Smooth muscle cell (in vitro differentiated cells): ENCODE measurements at regions not wholly inside any gene's neighbourhood (a gene's known extent, or its start where the extent isn't known, plus 50 kb on each side); places are given as distances from the start of the nearest gene placed in this dataset.

ENCODE experiments used
- DNase-seq: peaks from one replicate; lab custom pipeline; 2025; ENCODE audit not compliant: unreplicated experiment; lab: John Stamatoyannopoulos, UW
- H2AFZ ChIP-seq: fragments of 200-600 bp; sonication (generic); 2 replicates; pipeline ENCODE4 v1.6.0; 2016; ENCODE audit warnings: antibody characterized with exemption, low read depth, mild to moderate bottlenecking
- H3F3A ChIP-seq: fragments of 200-600 bp; sonication (generic); 2 replicates; pipeline ENCODE4 v1.6.0; 2017; ENCODE audit warnings: antibody characterized with exemption, low read depth
- H3K27ac ChIP-seq: fragments of 200-600 bp; sonication (generic); 2 replicates; pipeline ENCODE4 v1.5.1; 2016; ENCODE audit warnings: low read depth, mild to moderate bottlenecking
- H3K27me3 ChIP-seq: fragments of 200-600 bp; sonication (generic); 2 replicates; pipeline ENCODE4 v1.6.1; 2016; ENCODE audit warnings: low read depth, mild to moderate bottlenecking
- H3K36me3 ChIP-seq: fragments of 200-600 bp; sonication (generic); 2 replicates; pipeline ENCODE4 v1.5.1; 2016; ENCODE audit warnings: low read depth
- H3K4me1 ChIP-seq: fragments of 200-600 bp; sonication (generic); 2 replicates; pipeline ENCODE4 v1.5.1; 2016; ENCODE audit warnings: low read depth
- H3K4me2 ChIP-seq: fragments of 200-600 bp; sonication (generic); 2 replicates; pipeline ENCODE4 v1.6.0; 2016; ENCODE audit warnings: mild to moderate bottlenecking
- H3K4me3 ChIP-seq: fragments of 200-600 bp; sonication (generic); 2 replicates; pipeline ENCODE4 v1.5.1; 2016; ENCODE audit warnings: mild to moderate bottlenecking
- H3K79me2 ChIP-seq: fragments of 200-600 bp; sonication (generic); 2 replicates; pipeline ENCODE4 v1.6.0; 2016; ENCODE audit warnings: low read depth, mild to moderate bottlenecking
- H3K9ac ChIP-seq: fragments of 200-600 bp; sonication (generic); 2 replicates; pipeline ENCODE4 v1.6.0; 2016; ENCODE audit warnings: low read depth
- H3K9me3 ChIP-seq: fragments of 200-600 bp; sonication (generic); replicated peaks from 2 replicates; pipeline ENCODE4 v1.5.1; 2016; ENCODE audit warnings: low read depth
- H4K20me1 ChIP-seq: fragments of 200-600 bp; sonication (generic); 2 replicates; pipeline ENCODE4 v1.6.0; 2016; ENCODE audit warnings: low read depth
- WGBS: methylation state at CpG from one replicate; pipeline ENCODE4 v1.1.7; 2016; ENCODE audit warnings: low lambda C conversion rate; 5-methylcytosine and 5-hydroxymethylcytosine counted together
- TF ChIP-seq, protein P1 (sequence below): fragments of 200-600 bp; sonication (generic); IDR thresholded peaks from 2 replicates; pipeline ENCODE4 v1.5.1; 2017; ENCODE audit warnings: borderline replicate concordance, mild to moderate bottlenecking, antibody characterized with exemption; ENCODE audit not compliant: insufficient read depth, poor library complexity, severe bottlenecking

DNA sequence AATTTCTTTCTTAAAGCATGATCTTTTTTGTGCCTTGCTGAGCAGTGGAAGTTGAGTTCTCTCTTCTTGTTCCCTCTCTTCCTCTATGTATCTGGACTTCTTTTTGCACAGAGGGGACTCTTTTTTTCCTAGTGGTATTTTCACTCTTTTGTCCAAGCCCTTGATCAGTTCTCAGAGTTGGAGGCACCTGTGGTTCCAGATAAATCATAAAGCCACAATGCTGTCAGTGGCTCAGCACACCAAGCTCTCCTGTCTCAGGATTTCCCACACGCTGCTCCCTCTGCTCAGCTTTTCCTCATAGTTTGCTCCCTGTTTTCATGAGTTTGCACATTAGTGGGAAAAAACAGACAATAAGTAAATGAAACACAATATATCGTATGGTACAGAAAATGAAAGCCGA is 110.3 kb upstream of the ZNF608 start:
- 94% methylated on average over 3 of the region's 3 CpGs for WGBS
- TF ChIP-seq, protein P1, sequence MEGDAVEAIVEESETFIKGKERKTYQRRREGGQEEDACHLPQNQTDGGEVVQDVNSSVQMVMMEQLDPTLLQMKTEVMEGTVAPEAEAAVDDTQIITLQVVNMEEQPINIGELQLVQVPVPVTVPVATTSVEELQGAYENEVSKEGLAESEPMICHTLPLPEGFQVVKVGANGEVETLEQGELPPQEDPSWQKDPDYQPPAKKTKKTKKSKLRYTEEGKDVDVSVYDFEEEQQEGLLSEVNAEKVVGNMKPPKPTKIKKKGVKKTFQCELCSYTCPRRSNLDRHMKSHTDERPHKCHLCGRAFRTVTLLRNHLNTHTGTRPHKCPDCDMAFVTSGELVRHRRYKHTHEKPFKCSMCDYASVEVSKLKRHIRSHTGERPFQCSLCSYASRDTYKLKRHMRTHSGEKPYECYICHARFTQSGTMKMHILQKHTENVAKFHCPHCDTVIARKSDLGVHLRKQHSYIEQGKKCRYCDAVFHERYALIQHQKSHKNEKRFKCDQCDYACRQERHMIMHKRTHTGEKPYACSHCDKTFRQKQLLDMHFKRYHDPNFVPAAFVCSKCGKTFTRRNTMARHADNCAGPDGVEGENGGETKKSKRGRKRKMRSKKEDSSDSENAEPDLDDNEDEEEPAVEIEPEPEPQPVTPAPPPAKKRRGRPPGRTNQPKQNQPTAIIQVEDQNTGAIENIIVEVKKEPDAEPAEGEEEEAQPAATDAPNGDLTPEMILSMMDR, result no peak

DNA sequence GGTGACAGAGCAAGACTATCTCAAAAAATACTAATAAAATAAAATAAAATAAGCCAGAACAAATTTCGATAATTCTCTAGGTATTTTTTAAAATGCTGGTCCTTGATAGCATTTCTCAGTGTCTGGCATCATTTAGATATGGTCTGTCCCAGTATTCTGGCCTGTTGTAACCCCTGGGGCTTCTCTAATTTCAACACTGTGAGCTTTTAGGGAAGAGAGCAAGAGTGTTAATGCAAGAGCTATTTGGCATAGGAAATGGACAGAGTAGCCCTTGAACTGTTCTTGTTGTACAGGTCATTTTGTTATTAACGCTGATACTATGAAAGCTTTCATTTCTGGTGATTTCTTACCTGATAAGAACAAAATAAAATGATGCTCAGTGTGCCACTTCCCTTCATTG is 112.2 kb upstream of the ZNF608 start:
- no peak for DNase-seq
- Histone ChIP-seq H3K4me1 (no peaks in the 10 kb centered on the region), H3K9ac (no peak overlapping the region), H3K9me3 (no peaks in the 10 kb centered on the region), H3K4me2 (no peak overlapping the region), H4K20me1 (no peaks in the 10 kb centered on the region), H3K27me3 (no peaks in the 10 kb centered on the region), H3K4me3 (no peak overlapping the region), H3K79me2 (no peaks in the 10 kb centered on the region), H2AFZ (no peak overlapping the region), H3K27ac (no peak overlapping the region), H3F3A (no peaks in the 10 kb centered on the region), H3K36me3 (no peaks in the 10 kb centered on the region)
- TF ChIP-seq, protein P1, result no peak
- 88% methylated on average over 2 of the region's 2 CpGs for WGBS

More for the DNA sequence above, 110.3 kb upstream of the ZNF608 start:
- Histone ChIP-seq H3K9ac (no peak overlapping the region), H3K27ac (no peak overlapping the region), H3K79me2 (no peaks in the 10 kb centered on the region), H3K4me3 (no peak overlapping the region), H3K36me3 (no peaks in the 10 kb centered on the region), H3F3A (no peaks in the 10 kb centered on the region), H3K27me3 (no peaks in the 10 kb centered on the region), H2AFZ (no peak overlapping the region), H4K20me1 (no peaks in the 10 kb centered on the region), H3K4me1 (no peaks in the 10 kb centered on the region), H3K9me3 (no peaks in the 10 kb centered on the region), H3K4me2 (no peak overlapping the region)
- DNase-seq, result no peak

DNA sequence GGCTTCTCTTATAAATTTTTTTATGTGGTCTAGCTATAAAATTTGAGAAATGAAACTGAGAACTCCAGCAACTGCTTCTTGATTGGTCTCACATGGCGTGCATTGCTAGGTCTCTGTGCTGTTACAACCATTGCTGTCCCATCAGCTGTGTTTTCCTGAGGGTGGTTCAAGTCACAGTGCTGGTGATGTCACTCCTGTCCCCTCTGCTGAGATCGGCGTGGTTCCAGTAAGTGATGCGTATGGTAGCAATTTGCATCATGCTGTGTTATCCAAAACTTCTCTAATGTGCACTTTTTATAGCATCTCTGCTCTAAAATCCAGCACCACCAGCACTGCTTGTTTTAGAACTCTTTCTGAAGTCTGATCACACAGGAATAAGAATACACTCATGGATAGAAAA is 112.6 kb upstream of the ZNF608 start:
- Histone ChIP-seq H3K4me3 (no peak overlapping the region), H3K27me3 (no peaks in the 10 kb centered on the region), H3K79me2 (no peaks in the 10 kb centered on the region), H3K27ac (no peak overlapping the region), H3K36me3 (no peaks in the 10 kb centered on the region), H4K20me1 (no peaks in the 10 kb centered on the region), H2AFZ (no peak overlapping the region), H3K9me3 (no peaks in the 10 kb centered on the region), H3K4me1 (no peaks in the 10 kb centered on the region), H3F3A (no peaks in the 10 kb centered on the region), H3K9ac (no peak overlapping the region), H3K4me2 (no peak overlapping the region)
- TF ChIP-seq, protein P1, result no peak
- WGBS, result 87% methylated on average over 4 of the region's 4 CpGs
- DNase-seq, result no peak

DNA sequence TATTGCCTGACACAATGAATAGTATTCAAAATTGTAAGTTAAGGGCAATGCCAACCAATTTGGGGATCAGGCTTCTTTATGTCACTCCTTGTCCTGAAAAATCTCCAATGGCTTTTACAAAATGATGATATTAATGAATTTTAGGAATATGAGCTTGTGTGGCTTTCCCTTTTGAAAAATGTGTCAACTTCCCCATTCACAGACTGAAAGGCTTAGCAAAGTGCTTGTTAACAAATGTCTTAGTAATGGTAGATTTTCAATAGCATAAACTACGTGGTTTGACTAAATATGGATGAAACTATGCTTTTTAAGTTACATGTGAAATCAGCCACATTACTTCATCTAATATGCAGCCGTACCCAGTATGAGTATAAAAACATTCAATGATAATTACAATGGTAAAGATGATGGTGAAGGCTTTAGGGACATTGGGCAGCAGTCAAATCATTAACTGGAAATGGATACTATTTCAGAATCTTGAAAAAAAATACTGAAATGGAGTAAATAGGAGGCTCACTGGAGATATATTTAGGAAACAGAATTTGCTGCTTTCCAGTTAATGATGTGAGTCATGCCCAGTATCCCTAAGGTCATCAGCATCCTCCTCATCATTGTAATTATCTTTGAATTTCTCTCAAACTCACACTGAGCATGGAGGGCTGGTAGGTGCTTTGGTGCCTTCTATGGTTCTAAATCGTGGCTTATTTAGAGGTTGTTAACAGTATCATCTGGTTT is 113.3 kb upstream of the ZNF608 start:
- Histone ChIP-seq H3K79me2 (no peaks in the 10 kb centered on the region), H3K36me3 (no peaks in the 10 kb centered on the region), H3F3A (no peaks in the 10 kb centered on the region), H4K20me1 (no peaks in the 10 kb centered on the region), H3K9ac (no peak overlapping the region), H3K9me3 (no peaks in the 10 kb centered on the region), H3K27me3 (no peaks in the 10 kb centered on the region), H3K27ac (peak overlapping the region; percentile 16), H3K4me1 (no peaks in the 10 kb centered on the region), H3K4me2 (no peak overlapping the region), H2AFZ (no peak overlapping the region), H3K4me3 (no peak overlapping the region)
- DNase-seq, result no peak
- 77% methylated on average over 3 of the region's 3 CpGs for WGBS
- TF ChIP-seq, protein P1, result no peak
